ENCODE measurements at regions not wholly inside any gene's neighbourhood (a gene's known extent, or its start where the extent isn't known, plus 50 kb on each side); places are given as distances from the start of the nearest gene placed in this dataset.

GRCh38 chr1:234780531-234781162, 170.7 kb upstream of the IRF2BP2 start (continued):
- TF ChIP-seq CTCF (IDR thresholded peaks at IDR 0.05 in 2 of 3, conservative IDR thresholded peaks at IDR 0.05 in 1 of 3; ENCODE audit: borderline replicate concordance in 1 of 3, insufficient read depth in 1 of 3, low read depth in 2 of 3, low read length in 2 of 3): no peak
- no peak for TF ChIP-seq ZFX (IDR thresholded peaks at IDR 0.05)
- TF ChIP-seq SP1 (IDR thresholded peaks at IDR 0.05; ENCODE audit: low read depth): no peak
- TF ChIP-seq JUND (IDR thresholded peaks at IDR 0.05): no peak
- no peak for TF ChIP-seq ATF3 (IDR thresholded peaks at IDR 0.05)
- no peak for TF ChIP-seq REST (IDR thresholded peaks at IDR 0.05; ENCODE audit: low read depth)

- H3K9me2 ChIP-seq (ENCODE audit: insufficient read depth): no peaks in the 10 kb centered on the region
- no peaks in the 10 kb centered on the region for H3K36me3 ChIP-seq (ENCODE audit: control insufficient read depth in 1 of 2, insufficient read depth in 2 of 2, low read length in 2 of 2)
- CTCF ChIA-PET: no interaction called here
- POLR2A ChIA-PET: no interaction called here
- intact Hi-C loops (cut with micrococcal nuclease): no loop called here
- H3K9ac ChIP-seq (ENCODE audit: low read length): no peak overlapping the region
- BruUV-seq (replicated peaks): no TSS peak
- RAD21 ChIA-PET (ENCODE audit: low non-redundant PET in 1 of 2, low total read pairs in 2 of 2, uncharacterized antibody in 2 of 2, unreplicated experiment in 2 of 2): no interaction called here
- DNase-seq (ENCODE audit: low read depth, low spot score) (no peak), ATAC-seq (no peak)
- no peak overlapping the region for H3K27ac ChIP-seq (ENCODE audit: low read depth, low read length)
- peaks cover 31% of the 10 kb centered on the region for H3K27me3 ChIP-seq (ENCODE audit: insufficient read depth, low read length)
- H3K4me1 ChIP-seq (ENCODE audit: control insufficient read depth in 1 of 2, insufficient read depth in 2 of 2, low read length in 2 of 2): no peaks in the 10 kb centered on the region
- no peak overlapping the region for H3K4me2 ChIP-seq (ENCODE audit: low read length)
- no peaks in the 10 kb centered on the region for H3K79me2 ChIP-seq (ENCODE audit: insufficient read depth, low read length)
- no peak overlapping the region for H3K4me3 ChIP-seq (replicated peaks in 1 of 2; ENCODE audit: low read depth in 1 of 2, low read length in 2 of 2)
- no peak overlapping the region for H2AFZ ChIP-seq (ENCODE audit: low read depth, low read length, poor library complexity, severe bottlenecking)
- H3K9me3 ChIP-seq (ENCODE audit: control insufficient read depth in 1 of 2, insufficient read depth in 1 of 2, low read depth in 1 of 2, low read length in 2 of 2): no peaks in the 10 kb centered on the region
- no peaks in the 10 kb centered on the region for H4K20me1 ChIP-seq (ENCODE audit: insufficient read depth)
- TF ChIP-seq MAX (IDR thresholded peaks at IDR 0.05) (no peak), SIN3A (IDR thresholded peaks at IDR 0.05; ENCODE audit: low read depth) (no peak), ELF1 (IDR thresholded peaks at IDR 0.05; ENCODE audit: borderline replicate concordance, low read depth) (no peak), EZH2phosphoT487 (IDR thresholded peaks at IDR 0.05; ENCODE audit: borderline replicate concordance) (no peak), CBX3 (IDR thresholded peaks at IDR 0.05; ENCODE audit: low read depth) (no peak), JUND (IDR thresholded peaks at IDR 0.05) (no peak), CEBPB (IDR thresholded peaks at IDR 0.05; ENCODE audit: low read depth) (no peak), SP1 (IDR thresholded peaks at IDR 0.05; ENCODE audit: low read depth) (no peak), ZNF274 (IDR thresholded peaks at IDR 0.05; ENCODE audit: low read depth, low read length) (no peak), YY1 (IDR thresholded peaks at IDR 0.05; ENCODE audit: extremely low read depth, insufficient replicate concordance, low read depth, low read length) (no peak), EGR1 (IDR thresholded peaks at IDR 0.05; ENCODE audit: low read depth) (no peak), FOSL1 (IDR thresholded peaks at IDR 0.05; ENCODE audit: low read depth) (no peak), ZFX (IDR thresholded peaks at IDR 0.05) (no peak), POLR2A (IDR thresholded peaks at IDR 0.05; ENCODE audit: borderline replicate concordance, extremely low read depth, insufficient read depth, insufficient read length) (no peak), EZH2 (IDR thresholded peaks at IDR 0.05) (no peak)
Measured at GRCh38 chr1:234780112-234780511, 170.1 kb upstream of the IRF2BP2 start.
